SK-MEL-5 (cell line): ENCODE measurements at regions not wholly inside any gene's neighbourhood (a gene's known extent, or its start where the extent isn't known, plus 50 kb on each side); places are given as distances from the start of the nearest gene placed in this dataset.
"Not testable (repeated sequence)": the region's sequence is repeated elsewhere in the genome, so short reads cannot be mapped to it uniquely, and the experiment has no call there.

Experiments used
- DNase-seq: peaks from one replicate; pipeline ENCODE4 v3.0.0-alpha.2; 2016; ENCODE audit warnings: low read depth, low spot score
- in situ Hi-C: cut with HindIII; loops from 2 replicates; pipeline ENCODE4 v1.10.0; 2016; ENCODE audit warnings: low sequenced_read_pairs, high pct_unique_total_duplicates, low pct_unique_long_range_greater_than_20kb

- in situ Hi-C loops: no loop called here
- no peak for DNase-seq
Observed at GRCh38 chr2:139685090-139685983, 905.1 kb upstream of the NXPH2 start.

GRCh38 chr2:139684286-139684860 is 904.2 kb upstream of the NXPH2 start:
- in situ Hi-C loops: no loop called here
- no peak for DNase-seq

- in situ Hi-C loops: no loop called here
- DNase-seq: no peak
Observed at GRCh38 chr2:139674577-139674976, 894.4 kb upstream of the NXPH2 start.

GRCh38 chr2:139673447-139673846 is 893.3 kb upstream of the NXPH2 start:
- DNase-seq, in situ Hi-C loops: not testable (repeated sequence)

GRCh38 chr2:139669675-139670074 is 889.5 kb upstream of the NXPH2 start:
- in situ Hi-C loops: no loop called here
- DNase-seq: no peak

- in situ Hi-C loops: no loop called here
- no peak for DNase-seq
Observed at GRCh38 chr2:139652385-139652784, 872.2 kb upstream of the NXPH2 start.

GRCh38 chr2:139645617-139646016 is 865.4 kb upstream of the NXPH2 start:
- DNase-seq: no peak
- in situ Hi-C loops: no loop called here

GRCh38 chr2:139643139-139643538 is 862.9 kb upstream of the NXPH2 start:
- no peak for DNase-seq
- in situ Hi-C loops: no loop called here

- no peak for DNase-seq
- in situ Hi-C loops: no loop called here
Observed at GRCh38 chr2:139631966-139632365, 851.8 kb upstream of the NXPH2 start.

- no peak for DNase-seq
- in situ Hi-C loops: no loop called here
Observed at GRCh38 chr2:139628931-139629330, 848.7 kb upstream of the NXPH2 start.

- DNase-seq: no peak
- in situ Hi-C loops: no loop called here
Observed at GRCh38 chr2:139626128-139626527, 845.9 kb upstream of the NXPH2 start.

GRCh38 chr2:139622691-139623090 is 842.5 kb upstream of the NXPH2 start:
- no peak for DNase-seq
- in situ Hi-C loops: no loop called here

GRCh38 chr2:139617747-139618146 is 837.6 kb upstream of the NXPH2 start:
- in situ Hi-C loops: no loop called here
- DNase-seq: no peak

GRCh38 chr2:139613264-139613663 is 833.1 kb upstream of the NXPH2 start:
- in situ Hi-C loops: no loop called here
- DNase-seq: no peak

GRCh38 chr2:139610512-139610911 is 830.3 kb upstream of the NXPH2 start:
- in situ Hi-C loops: no loop called here
- DNase-seq: no peak

GRCh38 chr2:139609109-139609508 is 828.9 kb upstream of the NXPH2 start:
- in situ Hi-C loops: no loop called here
- no peak for DNase-seq

GRCh38 chr2:139605668-139606067 is 825.5 kb upstream of the NXPH2 start:
- in situ Hi-C loops: no loop called here
- no peak for DNase-seq

- in situ Hi-C loops: no loop called here
- DNase-seq: no peak
Observed at GRCh38 chr2:139600166-139600565, 820.0 kb upstream of the NXPH2 start.

GRCh38 chr2:139585101-139585500 is 804.9 kb upstream of the NXPH2 start:
- DNase-seq: no peak
- in situ Hi-C loops: no loop called here
